GM10266 (cell line): ENCODE measurements at regions not wholly inside any gene's neighbourhood (a gene's known extent, or its start where the extent isn't known, plus 50 kb on each side); places are given as distances from the start of the nearest gene placed in this dataset.

Source experiments
- DNase-seq: peaks from one replicate; pipeline ENCODE4 v3.0.0; 2012; ENCODE audit errors: extremely low spot score
- CTCF ChIP-seq: IDR thresholded peaks from 2 replicates; pipeline ENCODE4 v1.5.1; 2012; ENCODE audit warnings: mild to moderate bottlenecking, low read depth; ENCODE audit not compliant: control insufficient read depth, insufficient read depth; ENCODE audit errors: missing control alignments

GRCh38 chr2:173843526-173843925 is 121.6 kb downstream of the SP3 start:
- DNase-seq, result no peak
- TF ChIP-seq CTCF, result no peak

- no peak for DNase-seq
- no peak for TF ChIP-seq CTCF
Measured at GRCh38 chr2:173851141-173851641, 114.0 kb downstream of the SP3 start.

- no peak for DNase-seq
- no peak for TF ChIP-seq CTCF
Measured at GRCh38 chr2:173854141-173854540, 111.0 kb downstream of the SP3 start.

GRCh38 chr2:173854840-173855239 is 110.3 kb downstream of the SP3 start:
- TF ChIP-seq CTCF, result no peak
- DNase-seq, result no peak

GRCh38 chr2:173855661-173856060 is 109.5 kb downstream of the SP3 start:
- no peak for TF ChIP-seq CTCF
- no peak for DNase-seq
